Ecto neural progenitor cell (in vitro differentiated cells): ENCODE measurements at regions not wholly inside any gene's neighbourhood (a gene's known extent, or its start where the extent isn't known, plus 50 kb on each side); places are given as distances from the start of the nearest gene placed in this dataset.
"Not testable (repeated sequence)": the region's sequence is repeated elsewhere in the genome, so short reads cannot be mapped to it uniquely, and the experiment has no call there.

ENCODE experiments used
- DNase-seq: peaks from one replicate; pipeline ENCODE4 v3.0.0-alpha.2; 2018; ENCODE audit warnings: low spot score

- DNase-seq = no peak
Observed at GRCh38 chr5:116740771-116741170, 166.1 kb upstream of the SEMA6A start.

- no peak for DNase-seq
Observed at GRCh38 chr5:116739571-116739970, 164.9 kb upstream of the SEMA6A start.

GRCh38 chr5:116738615-116739261 is 164.1 kb upstream of the SEMA6A start:
- DNase-seq = no peak

GRCh38 chr5:116738239-116738614 is 163.6 kb upstream of the SEMA6A start:
- DNase-seq = peak; percentile 64

DNA sequence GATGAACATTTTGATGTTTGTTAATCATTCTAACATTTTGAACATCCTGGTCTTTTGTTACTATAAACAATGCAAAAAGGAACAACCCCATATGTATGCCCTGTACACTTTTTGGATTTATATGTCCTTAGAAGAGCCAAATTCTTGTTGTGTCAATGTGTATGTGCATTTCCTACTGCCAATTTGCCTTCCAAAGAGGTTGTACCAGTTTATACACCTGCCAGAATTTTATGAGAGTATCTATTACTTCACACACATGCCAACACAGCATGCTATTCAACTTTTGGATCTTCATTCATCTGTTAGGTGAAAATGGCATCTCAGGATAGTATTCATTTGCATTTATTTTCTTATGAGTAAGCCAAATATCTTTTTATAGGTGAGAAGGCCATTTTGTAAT is 162.0 kb upstream of the SEMA6A start:
- DNase-seq = no peak

DNA sequence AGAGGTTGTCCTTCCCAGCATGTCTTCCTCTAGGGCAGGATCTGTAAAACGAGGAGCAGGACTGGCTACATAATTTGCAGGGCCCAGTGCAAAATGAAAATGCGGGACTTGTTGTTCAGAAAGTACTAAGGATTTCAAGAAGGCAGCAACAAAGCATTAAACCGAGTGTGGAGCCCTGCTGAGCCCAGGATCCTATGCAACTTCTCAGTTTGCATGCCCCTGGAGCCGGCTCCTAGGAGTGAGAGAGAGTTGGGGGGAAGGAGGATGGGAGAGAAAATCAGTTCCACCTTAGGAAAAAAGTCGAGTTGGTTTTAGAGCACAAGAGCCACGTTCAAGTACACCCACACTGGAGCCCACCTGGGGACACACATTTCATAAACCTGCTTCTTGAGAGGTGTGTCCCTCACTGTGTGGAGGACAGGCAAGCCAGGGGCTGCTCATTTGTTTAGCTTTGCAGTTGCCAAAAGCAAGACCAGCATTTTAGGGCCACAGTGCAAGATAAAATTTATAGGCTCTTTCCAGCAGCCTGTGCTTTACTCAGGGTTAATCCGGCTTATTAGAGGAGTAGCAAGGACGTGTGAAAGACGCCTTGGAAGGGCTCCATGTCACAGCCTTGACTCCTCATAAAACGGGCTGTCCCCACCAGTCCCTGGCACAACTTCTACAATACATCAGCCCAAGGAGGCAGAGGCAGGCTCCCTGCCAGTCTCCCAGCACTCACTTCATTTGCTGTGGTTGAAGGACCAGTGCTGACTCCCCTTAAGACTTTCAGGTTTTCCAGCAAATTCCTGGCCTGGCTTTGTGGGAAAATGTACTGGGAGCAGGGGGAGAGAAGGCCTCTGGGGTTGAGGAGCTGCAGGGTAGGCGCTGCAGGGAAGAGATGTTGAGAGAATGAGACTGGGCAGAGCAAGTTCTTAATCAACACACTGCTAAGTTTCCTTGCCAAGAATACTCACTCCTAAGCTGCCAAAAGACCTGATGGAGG is 159.7 kb upstream of the SEMA6A start:
- no peak for DNase-seq

DNA sequence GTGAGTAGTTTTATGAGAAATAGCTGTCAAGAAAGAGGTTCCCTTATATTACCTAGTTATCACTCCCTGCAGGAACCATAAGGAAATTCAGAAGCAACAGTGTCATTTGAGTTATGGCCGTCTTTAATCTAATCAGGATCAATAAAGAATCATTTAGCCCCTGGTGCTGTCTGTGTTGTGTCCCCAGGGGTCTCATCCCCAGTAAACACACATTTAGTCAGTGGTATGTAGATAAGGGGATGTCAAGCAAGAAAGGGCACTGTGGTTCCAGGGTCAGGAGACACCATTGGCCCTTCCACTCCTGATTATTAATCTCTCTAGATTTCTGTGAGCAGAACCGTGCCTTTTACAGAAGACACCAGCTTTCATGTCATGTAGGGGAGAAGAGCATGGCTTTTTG is 158.0 kb upstream of the SEMA6A start:
- DNase-seq = no peak

DNA sequence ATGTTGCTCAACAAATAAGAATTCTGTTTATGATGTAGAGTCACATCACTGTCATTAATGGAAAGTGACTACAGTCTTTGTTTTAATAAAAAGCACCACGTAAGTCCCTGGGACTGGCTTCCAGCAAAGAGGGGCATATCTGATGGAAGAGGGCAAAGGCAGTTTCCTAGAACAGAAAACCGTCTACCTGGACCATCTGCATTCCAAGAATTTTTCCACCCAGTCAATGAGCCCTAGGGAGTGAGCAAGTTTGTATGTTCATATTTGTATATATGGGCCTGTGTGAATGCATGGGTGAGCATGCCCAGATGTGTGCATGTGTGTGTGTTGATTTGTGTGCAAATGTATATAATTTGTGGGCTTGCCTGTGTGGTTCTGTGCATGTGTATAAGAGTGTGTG is 156.8 kb upstream of the SEMA6A start:
- DNase-seq = no peak

DNA sequence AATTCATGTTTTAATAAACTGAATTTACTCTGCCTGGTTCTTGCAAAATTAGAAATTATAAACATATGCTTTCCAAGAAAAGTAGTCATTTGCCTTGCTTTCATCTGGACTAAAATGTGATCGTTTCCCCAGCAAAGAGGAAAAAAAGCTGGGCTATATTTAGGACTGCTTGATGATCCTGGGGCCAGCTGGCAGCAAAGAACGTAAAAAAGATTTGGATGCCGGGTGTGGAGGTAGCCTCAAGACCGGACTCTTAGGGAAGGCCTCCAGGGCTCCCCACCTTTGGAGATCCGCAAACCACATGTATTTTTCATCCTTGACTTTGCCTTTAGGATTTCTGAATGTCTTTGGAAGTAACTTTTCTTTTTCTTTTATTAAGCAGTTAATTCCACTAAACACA is 156.1 kb upstream of the SEMA6A start:
- DNase-seq = no peak

DNA sequence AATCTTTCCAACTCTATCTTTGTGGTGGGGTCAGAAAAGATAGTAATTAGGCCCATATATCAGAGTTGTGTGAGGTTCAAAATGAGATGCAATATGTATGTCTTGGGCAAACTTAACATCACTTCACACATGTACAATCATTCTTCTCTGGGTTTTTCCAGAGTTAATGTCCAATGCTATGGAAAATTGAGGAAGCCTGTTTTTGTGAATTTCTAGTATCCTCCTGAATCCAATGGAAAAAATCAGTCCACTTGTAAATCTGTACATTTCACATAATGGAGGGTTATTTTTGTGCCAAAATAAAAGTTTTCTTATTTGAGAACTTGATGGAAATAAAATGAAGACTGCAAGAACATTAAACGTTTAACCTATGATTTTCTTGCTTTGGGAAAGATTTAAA is 155.6 kb upstream of the SEMA6A start:
- no peak for DNase-seq

DNA sequence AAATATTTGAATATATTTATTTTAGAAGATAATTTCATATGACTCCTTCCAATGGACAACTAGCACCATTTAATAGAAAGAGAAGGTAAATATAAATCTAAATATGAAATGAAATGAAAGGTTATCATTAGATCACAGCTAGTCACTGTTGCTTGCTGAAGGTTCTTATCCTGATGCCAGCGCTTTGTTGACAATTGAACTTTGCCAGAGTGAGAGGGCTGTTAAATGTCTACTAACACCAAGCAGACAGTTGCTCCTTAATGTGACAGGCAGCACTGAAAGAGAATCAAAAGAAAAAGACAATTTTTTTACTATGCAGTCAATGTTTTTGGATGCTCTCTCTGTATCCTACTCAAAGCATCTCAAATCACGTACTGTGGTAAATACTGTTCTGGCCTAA is 152.6 kb upstream of the SEMA6A start:
- no peak for DNase-seq

- not testable (repeated sequence) for DNase-seq
Observed at GRCh38 chr5:116726180-116726579, 151.6 kb upstream of the SEMA6A start.

DNA sequence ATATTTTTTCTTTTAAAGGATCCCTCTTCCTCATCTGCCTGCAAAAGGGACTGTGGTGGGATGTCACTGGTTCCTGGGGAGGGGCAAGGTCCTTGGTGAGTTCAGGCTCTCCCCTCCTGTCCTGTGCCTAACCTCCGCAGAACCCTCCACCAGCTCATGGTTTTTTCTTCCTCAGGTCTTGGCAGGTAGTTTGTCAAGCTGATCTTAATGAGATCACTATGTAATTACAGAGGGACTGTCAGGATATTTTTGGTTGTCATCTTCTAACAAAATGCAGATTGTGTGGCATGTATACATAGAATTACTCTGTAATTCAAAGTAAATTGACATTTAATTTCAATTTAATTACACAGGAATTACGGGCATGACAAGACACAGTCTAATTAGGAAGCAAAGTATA is 150.3 kb upstream of the SEMA6A start:
- no peak for DNase-seq

DNA sequence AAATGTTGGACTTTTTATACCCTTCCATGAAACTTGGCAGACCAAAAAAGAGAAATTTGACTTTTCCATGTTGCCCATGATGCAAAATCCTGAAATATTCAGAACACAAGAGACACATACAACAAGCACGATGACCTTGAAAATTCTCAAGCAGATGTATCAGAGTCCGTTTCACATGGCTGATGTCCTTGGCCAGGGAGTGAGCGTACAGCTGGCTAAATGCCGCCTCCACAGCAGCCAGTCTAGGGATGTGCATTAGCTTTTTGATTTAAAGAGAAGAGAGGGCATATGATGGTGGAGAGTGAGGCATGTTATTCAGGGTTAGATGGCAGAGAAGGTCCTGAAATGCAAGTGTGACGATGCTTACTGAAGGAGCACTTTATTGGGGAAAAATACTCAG is 148.0 kb upstream of the SEMA6A start:
- DNase-seq = no peak

DNA sequence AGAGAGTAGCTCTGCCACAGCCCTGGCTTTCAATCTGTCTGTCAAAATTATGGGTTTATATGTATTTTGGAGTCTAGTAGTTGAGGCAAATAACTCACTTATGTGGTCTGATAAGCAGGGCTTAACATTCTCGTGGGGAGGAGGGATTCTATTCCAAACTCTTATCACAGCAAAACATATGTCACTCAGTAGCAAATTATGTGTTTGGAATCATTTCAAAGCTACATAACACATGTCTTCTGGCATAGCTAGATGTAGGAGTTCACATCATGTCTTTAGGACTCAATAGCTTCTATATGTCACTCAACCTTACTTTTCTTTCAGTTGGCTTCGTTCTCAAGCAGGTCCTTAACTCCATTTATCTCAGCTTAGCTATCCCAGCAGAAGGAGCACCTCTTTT is 144.5 kb upstream of the SEMA6A start:
- no peak for DNase-seq

DNA sequence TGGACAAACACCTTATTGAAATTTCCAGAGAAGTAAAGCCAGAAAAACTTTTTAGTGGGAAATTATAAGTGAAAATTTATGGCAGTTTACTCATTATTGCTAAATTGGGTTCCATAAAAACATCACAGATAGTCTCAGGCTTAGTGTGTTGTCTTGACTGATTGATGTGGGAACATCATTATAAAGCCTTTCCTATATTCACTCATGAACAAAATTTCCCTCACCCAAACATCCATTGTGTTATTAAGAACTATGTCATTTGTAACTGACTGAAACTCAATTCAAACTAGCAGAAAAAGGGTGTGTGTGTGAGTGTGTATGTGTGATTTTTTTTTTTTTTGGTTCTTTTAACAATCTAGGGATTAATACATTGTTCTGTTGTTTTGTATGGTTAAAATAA is 143.7 kb upstream of the SEMA6A start:
- DNase-seq = no peak

- no peak for DNase-seq
Observed at GRCh38 chr5:116709082-116709481, 134.5 kb upstream of the SEMA6A start.

DNA sequence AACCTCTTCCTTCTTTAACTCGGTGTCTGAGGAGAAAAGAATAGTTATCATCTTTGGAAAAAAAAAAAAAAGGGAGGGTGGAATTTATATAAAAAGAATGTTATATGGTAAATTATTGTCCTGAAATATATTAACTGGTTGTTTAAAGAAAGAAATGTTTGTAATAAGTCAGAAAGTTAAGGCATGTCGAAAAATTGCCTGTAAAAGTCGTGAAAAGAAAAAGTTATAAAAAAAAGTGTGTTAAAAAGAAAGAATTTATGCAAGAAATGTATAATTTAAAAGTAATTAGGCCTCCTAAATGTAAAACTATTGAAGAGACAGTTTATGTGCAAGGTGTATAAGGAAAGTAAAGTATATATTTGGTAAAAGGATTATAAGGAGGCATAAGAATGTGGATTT is 130.5 kb upstream of the SEMA6A start:
- not testable (repeated sequence) for DNase-seq

DNA sequence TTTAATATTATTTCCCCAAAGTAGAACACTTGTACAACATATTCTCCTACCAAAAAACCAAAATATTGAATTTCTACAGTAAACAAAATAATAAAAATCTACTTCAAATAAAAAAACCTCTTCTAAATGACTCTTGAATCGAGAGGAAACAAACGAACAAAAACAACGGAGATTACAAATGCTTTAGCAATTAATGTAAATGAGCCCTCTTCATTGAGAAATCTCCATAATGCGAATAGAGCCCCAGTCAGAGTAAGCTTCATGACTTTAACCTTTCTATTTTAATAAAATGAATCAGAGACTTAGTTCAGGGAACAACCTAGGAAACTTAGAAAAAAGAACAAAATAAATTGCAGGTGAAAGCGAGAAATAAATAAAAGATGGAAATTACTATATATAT is 129.3 kb upstream of the SEMA6A start:
- no peak for DNase-seq

GRCh38 chr5:116703328-116703727 is 128.7 kb upstream of the SEMA6A start:
- no peak for DNase-seq

- DNase-seq = no peak
Observed at GRCh38 chr5:116702776-116703175, 128.2 kb upstream of the SEMA6A start.

- DNase-seq = no peak
Observed at GRCh38 chr5:116699332-116699731, 124.7 kb upstream of the SEMA6A start.

GRCh38 chr5:116696366-116696765 is 121.7 kb upstream of the SEMA6A start:
- no peak for DNase-seq

DNA sequence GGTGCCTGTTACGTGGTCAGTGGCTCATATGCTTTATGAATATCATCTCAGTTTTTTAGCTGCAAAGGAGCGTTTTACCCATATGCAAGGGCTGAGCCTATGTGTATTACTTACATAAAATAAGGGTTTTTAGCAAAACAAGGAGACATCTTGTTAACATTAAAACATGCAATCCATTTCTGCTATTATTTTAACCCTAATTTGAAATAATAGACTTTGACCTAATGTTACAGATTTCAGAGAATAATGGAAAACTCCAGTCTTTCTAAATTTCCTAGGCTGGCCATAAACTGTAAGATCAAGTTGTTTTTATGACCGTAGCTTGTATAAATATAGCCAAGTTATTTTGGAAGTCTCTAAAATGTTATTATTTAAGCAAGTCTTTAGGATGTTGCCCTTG is 121.1 kb upstream of the SEMA6A start:
- DNase-seq = no peak
